ENCODE measurements at regions not wholly inside any gene's neighbourhood (a gene's known extent, or its start where the extent isn't known, plus 50 kb on each side); places are given as distances from the start of the nearest gene placed in this dataset.

DNA sequence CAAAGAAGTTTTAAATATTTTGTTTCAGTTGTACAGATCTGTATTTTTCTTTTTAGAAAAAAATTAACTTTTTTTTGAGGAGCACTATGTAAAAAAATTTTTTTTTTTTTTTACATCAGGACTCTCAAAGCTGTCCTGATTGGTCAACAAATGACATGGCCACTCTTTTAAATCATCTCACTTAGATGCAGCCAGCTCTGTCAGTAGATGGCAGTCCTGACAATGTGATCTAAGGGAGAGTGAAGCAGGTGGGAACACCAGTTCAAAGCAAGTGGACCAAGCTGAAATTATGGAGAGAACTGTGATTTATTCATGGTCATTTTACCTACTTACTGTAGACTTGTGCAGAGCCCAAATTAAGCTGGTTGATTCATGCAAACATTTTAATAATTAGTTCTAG is 174.7 kb upstream of the GPRIN3 start:
- H3K27me3 ChIP-seq (ENCODE audit: control insufficient read depth in 3 of 3, insufficient read depth in 3 of 3, low read depth in 1 of 3, low read length in 3 of 3), result no peaks in the 10 kb centered on the region

DNA sequence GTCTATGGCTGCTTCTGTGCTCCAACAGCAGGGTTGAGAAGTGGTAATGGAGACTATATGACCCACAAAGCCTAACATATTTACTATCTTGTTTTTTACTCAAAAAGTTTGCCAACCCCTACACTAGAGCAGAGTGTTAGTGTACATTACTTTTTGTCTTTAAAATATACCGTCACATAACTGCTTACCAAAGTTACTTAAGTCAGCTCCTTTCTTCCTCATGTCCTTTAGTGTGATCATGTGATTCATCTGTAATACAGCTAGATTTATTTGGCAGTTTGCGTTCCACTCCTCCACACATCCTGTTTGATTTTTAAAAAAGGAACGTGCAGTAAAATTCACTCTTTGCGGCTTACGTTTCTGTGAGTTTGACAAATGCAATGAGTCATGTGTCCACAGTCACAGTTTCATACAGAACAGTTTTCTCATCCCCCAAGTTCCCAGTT is 162.4 kb upstream of the GPRIN3 start:
- peak overlapping the region; percentile 46 for H2AFZ ChIP-seq (ENCODE audit: low read length)
- no peaks in the 10 kb centered on the region for H3K36me3 ChIP-seq (replicated peaks in 1 of 2; ENCODE audit: control insufficient read depth in 2 of 2, insufficient read depth in 2 of 2, low read length in 2 of 2)
- H3K79me1 ChIP-seq (ENCODE audit: low read depth, low read length), result no peaks in the 10 kb centered on the region
- no peak overlapping the region for H3K4me3 ChIP-seq (ENCODE audit: low read length in 2 of 2)
- H3K27ac ChIP-seq (replicated peaks; ENCODE audit: low read length), result no peak overlapping the region
- no peak overlapping the region for H3K18ac ChIP-seq (ENCODE audit: low read length)
- no peak overlapping the region for H3K14ac ChIP-seq (ENCODE audit: low read length)
- H2BK120ac ChIP-seq (ENCODE audit: low read depth, low read length), result no peak overlapping the region
- H2BK12ac ChIP-seq (ENCODE audit: low read length), result no peak overlapping the region
- WGBS, 2 donors (ENCODE audit: extremely low coverage in 2 of 2, insufficient read length in 2 of 2, insufficient replicate concordance in 1 of 2), result no CpG with 5 or more reads among the region's 5 CpGs
- no peak overlapping the region for H2BK5ac ChIP-seq (ENCODE audit: low read length)
- no peak overlapping the region for H2BK15ac ChIP-seq (ENCODE audit: low read length)
- no peak overlapping the region for H4K91ac ChIP-seq (ENCODE audit: low read depth, low read length, poor library complexity)
- no peak overlapping the region for H3K23ac ChIP-seq (ENCODE audit: low read depth, low read length, poor library complexity)
- H3K4me1 ChIP-seq (ENCODE audit: control insufficient read depth in 2 of 2, insufficient read depth in 1 of 2, low read depth in 1 of 2, low read length in 2 of 2), result no peaks in the 10 kb centered on the region
- H3K9ac ChIP-seq (ENCODE audit: low read depth, low read length, poor library complexity), result no peak overlapping the region
- no peaks in the 10 kb centered on the region for H3K27me3 ChIP-seq (ENCODE audit: control insufficient read depth in 3 of 3, insufficient read depth in 3 of 3, low read depth in 1 of 3, low read length in 3 of 3)
- no peak overlapping the region for H2AK5ac ChIP-seq (ENCODE audit: low read depth, low read length)
- DNase-seq (ENCODE audit: low spot score), result no peak
- H4K8ac ChIP-seq (ENCODE audit: low read depth, low read length), result no peak overlapping the region
- no peak overlapping the region for H3K4me2 ChIP-seq (ENCODE audit: insufficient read depth, low read length, poor library complexity, severe bottlenecking)
- no peaks in the 10 kb centered on the region for H3K9me3 ChIP-seq (replicated peaks in 1 of 2; ENCODE audit: control insufficient read depth in 2 of 2, insufficient read depth in 1 of 2, low read depth in 1 of 2, low read length in 2 of 2)
- H3K4ac ChIP-seq (ENCODE audit: low read length), result no peak overlapping the region

More for the DNA sequence above, 174.7 kb upstream of the GPRIN3 start:
- H2AK5ac ChIP-seq (ENCODE audit: low read depth, low read length), result no peak overlapping the region
- H3K4ac ChIP-seq (ENCODE audit: low read length), result no peak overlapping the region
- no peak overlapping the region for H4K91ac ChIP-seq (ENCODE audit: low read depth, low read length, poor library complexity)
- H3K4me3 ChIP-seq (ENCODE audit: low read length in 2 of 2), result no peak overlapping the region
- no peak overlapping the region for H2AFZ ChIP-seq (ENCODE audit: low read length)
- H3K18ac ChIP-seq (ENCODE audit: low read length), result no peak overlapping the region
- DNase-seq (ENCODE audit: low spot score), result peak; percentile 1
- H3K4me2 ChIP-seq (ENCODE audit: insufficient read depth, low read length, poor library complexity, severe bottlenecking), result no peak overlapping the region
- H2BK15ac ChIP-seq (ENCODE audit: low read length), result no peak overlapping the region
- H3K23ac ChIP-seq (ENCODE audit: low read depth, low read length, poor library complexity), result no peak overlapping the region
- no peak overlapping the region for H2BK12ac ChIP-seq (ENCODE audit: low read length)
- no peak overlapping the region for H4K8ac ChIP-seq (ENCODE audit: low read depth, low read length)
- H3K36me3 ChIP-seq (replicated peaks in 1 of 2; ENCODE audit: control insufficient read depth in 2 of 2, insufficient read depth in 2 of 2, low read length in 2 of 2), result no peaks in the 10 kb centered on the region
- H3K9ac ChIP-seq (ENCODE audit: low read depth, low read length, poor library complexity), result no peak overlapping the region
- no peak overlapping the region for H2BK5ac ChIP-seq (ENCODE audit: low read length)
- H2BK120ac ChIP-seq (ENCODE audit: low read depth, low read length), result no peak overlapping the region
- no peak overlapping the region for H3K27ac ChIP-seq (replicated peaks; ENCODE audit: low read length)
- H3K9me3 ChIP-seq (replicated peaks in 1 of 2; ENCODE audit: control insufficient read depth in 2 of 2, insufficient read depth in 1 of 2, low read depth in 1 of 2, low read length in 2 of 2), result no peaks in the 10 kb centered on the region
- no peaks in the 10 kb centered on the region for H3K79me1 ChIP-seq (ENCODE audit: low read depth, low read length)
- no peaks in the 10 kb centered on the region for H3K4me1 ChIP-seq (ENCODE audit: control insufficient read depth in 2 of 2, insufficient read depth in 1 of 2, low read depth in 1 of 2, low read length in 2 of 2)
- no peak overlapping the region for H3K14ac ChIP-seq (ENCODE audit: low read length)

- H4K8ac ChIP-seq (ENCODE audit: low read depth, low read length), result no peak overlapping the region
- no peak overlapping the region for H3K4ac ChIP-seq (ENCODE audit: low read length)
- no peak overlapping the region for H3K9ac ChIP-seq (ENCODE audit: low read depth, low read length, poor library complexity)
- no peaks in the 10 kb centered on the region for H3K4me1 ChIP-seq (ENCODE audit: control insufficient read depth in 2 of 2, insufficient read depth in 1 of 2, low read depth in 1 of 2, low read length in 2 of 2)
- H3K4me2 ChIP-seq (ENCODE audit: insufficient read depth, low read length, poor library complexity, severe bottlenecking), result no peak overlapping the region
- H2BK15ac ChIP-seq (ENCODE audit: low read length), result no peak overlapping the region
- no peak overlapping the region for H3K27ac ChIP-seq (replicated peaks; ENCODE audit: low read length)
- DNase-seq (ENCODE audit: low spot score), result no peak
- H3K36me3 ChIP-seq (replicated peaks in 1 of 2; ENCODE audit: control insufficient read depth in 2 of 2, insufficient read depth in 2 of 2, low read length in 2 of 2), result no peaks in the 10 kb centered on the region
- H2BK12ac ChIP-seq (ENCODE audit: low read length), result no peak overlapping the region
- no peaks in the 10 kb centered on the region for H3K9me3 ChIP-seq (replicated peaks in 1 of 2; ENCODE audit: control insufficient read depth in 2 of 2, insufficient read depth in 1 of 2, low read depth in 1 of 2, low read length in 2 of 2)
- no peak overlapping the region for H2AK5ac ChIP-seq (ENCODE audit: low read depth, low read length)
- H3K79me1 ChIP-seq (ENCODE audit: low read depth, low read length), result no peaks in the 10 kb centered on the region
- no peak overlapping the region for H2AFZ ChIP-seq (ENCODE audit: low read length)
- H3K18ac ChIP-seq (ENCODE audit: low read length), result no peak overlapping the region
- H2BK5ac ChIP-seq (ENCODE audit: low read length), result no peak overlapping the region
- no peak overlapping the region for H4K91ac ChIP-seq (ENCODE audit: low read depth, low read length, poor library complexity)
- H3K14ac ChIP-seq (ENCODE audit: low read length), result no peak overlapping the region
- no peak overlapping the region for H3K4me3 ChIP-seq (ENCODE audit: low read length in 2 of 2)
- no peaks in the 10 kb centered on the region for H3K27me3 ChIP-seq (ENCODE audit: control insufficient read depth in 3 of 3, insufficient read depth in 3 of 3, low read depth in 1 of 3, low read length in 3 of 3)
- H2BK120ac ChIP-seq (ENCODE audit: low read depth, low read length), result no peak overlapping the region
- no peak overlapping the region for H3K23ac ChIP-seq (ENCODE audit: low read depth, low read length, poor library complexity)
Measured at GRCh38 chr4:89469516-89469915, 161.9 kb upstream of the GPRIN3 start.

DNA sequence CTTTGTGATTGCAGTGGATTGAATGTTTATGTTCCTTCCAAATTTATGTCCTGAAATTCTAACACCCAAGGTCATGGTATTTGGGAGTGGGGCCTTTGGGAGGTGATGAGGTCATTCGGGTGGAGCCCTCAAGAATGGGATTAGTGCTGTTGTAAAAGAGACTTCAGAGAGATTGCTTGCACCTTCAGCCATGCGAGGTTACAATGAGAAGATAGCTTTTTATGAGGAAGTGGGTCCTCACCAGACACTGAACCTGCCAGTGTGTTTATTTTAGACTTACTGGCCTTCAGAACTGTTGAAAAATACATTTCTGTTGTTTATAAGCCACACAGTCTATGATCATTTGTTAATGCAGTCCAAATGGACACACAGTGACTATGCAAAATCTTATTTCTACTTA is 161.0 kb upstream of the GPRIN3 start:
- H3K9ac ChIP-seq (ENCODE audit: low read depth, low read length, poor library complexity), result no peak overlapping the region
- no peak overlapping the region for H3K27ac ChIP-seq (replicated peaks; ENCODE audit: low read length)
- H3K4ac ChIP-seq (ENCODE audit: low read length), result no peak overlapping the region
- no peak overlapping the region for H3K4me3 ChIP-seq (ENCODE audit: low read length in 2 of 2)
- no peak overlapping the region for H2BK15ac ChIP-seq (ENCODE audit: low read length)
- no peaks in the 10 kb centered on the region for H3K27me3 ChIP-seq (ENCODE audit: control insufficient read depth in 3 of 3, insufficient read depth in 3 of 3, low read depth in 1 of 3, low read length in 3 of 3)
- H2BK12ac ChIP-seq (ENCODE audit: low read length), result no peak overlapping the region
- H2BK5ac ChIP-seq (ENCODE audit: low read length), result no peak overlapping the region
- no peak overlapping the region for H2AK5ac ChIP-seq (ENCODE audit: low read depth, low read length)
- no CpG with 5 or more reads among the region's 2 CpGs for WGBS, 2 donors (ENCODE audit: extremely low coverage in 2 of 2, insufficient read length in 2 of 2, insufficient replicate concordance in 1 of 2)
- H2BK120ac ChIP-seq (ENCODE audit: low read depth, low read length), result no peak overlapping the region
- H3K4me1 ChIP-seq (ENCODE audit: control insufficient read depth in 2 of 2, insufficient read depth in 1 of 2, low read depth in 1 of 2, low read length in 2 of 2), result no peaks in the 10 kb centered on the region
- no peak overlapping the region for H4K91ac ChIP-seq (ENCODE audit: low read depth, low read length, poor library complexity)
- H3K79me1 ChIP-seq (ENCODE audit: low read depth, low read length), result no peaks in the 10 kb centered on the region
- no peaks in the 10 kb centered on the region for H3K9me3 ChIP-seq (replicated peaks in 1 of 2; ENCODE audit: control insufficient read depth in 2 of 2, insufficient read depth in 1 of 2, low read depth in 1 of 2, low read length in 2 of 2)
- H3K23ac ChIP-seq (ENCODE audit: low read depth, low read length, poor library complexity), result no peak overlapping the region
- no peak overlapping the region for H2AFZ ChIP-seq (ENCODE audit: low read length)
- DNase-seq (ENCODE audit: low spot score), result no peak
- H3K36me3 ChIP-seq (replicated peaks in 1 of 2; ENCODE audit: control insufficient read depth in 2 of 2, insufficient read depth in 2 of 2, low read length in 2 of 2), result no peaks in the 10 kb centered on the region
- H3K18ac ChIP-seq (ENCODE audit: low read length), result no peak overlapping the region
- no peak overlapping the region for H3K4me2 ChIP-seq (ENCODE audit: insufficient read depth, low read length, poor library complexity, severe bottlenecking)
- H3K14ac ChIP-seq (ENCODE audit: low read length), result no peak overlapping the region
- no peak overlapping the region for H4K8ac ChIP-seq (ENCODE audit: low read depth, low read length)

All from neuronal stem cell (in vitro differentiated cells).